NCI-H69 (cell line): ENCODE measurements at regions not wholly inside any gene's neighbourhood (a gene's known extent, or its start where the extent isn't known, plus 50 kb on each side); places are given as distances from the start of the nearest gene placed in this dataset.
A peak's percentile ranks its signal among the peaks of the same experiment; 100 is the strongest.

Source experiments
- DNase-seq: peaks from one replicate; lab custom pipeline; 2025; lab: John Stamatoyannopoulos, UW

GRCh38 chr13:29713839-29714238 lies 118.4 kb upstream of the SLC7A1 start:
- no peak for DNase-seq

- DNase-seq: no peak
Measured at GRCh38 chr13:29711776-29712175, 116.3 kb upstream of the SLC7A1 start.

GRCh38 chr13:29710511-29710910 lies 115.0 kb upstream of the SLC7A1 start:
- DNase-seq: peak; percentile 54

- DNase-seq: peak; percentile 90
Measured at GRCh38 chr13:29709407-29710069, 114.0 kb upstream of the SLC7A1 start.

DNA sequence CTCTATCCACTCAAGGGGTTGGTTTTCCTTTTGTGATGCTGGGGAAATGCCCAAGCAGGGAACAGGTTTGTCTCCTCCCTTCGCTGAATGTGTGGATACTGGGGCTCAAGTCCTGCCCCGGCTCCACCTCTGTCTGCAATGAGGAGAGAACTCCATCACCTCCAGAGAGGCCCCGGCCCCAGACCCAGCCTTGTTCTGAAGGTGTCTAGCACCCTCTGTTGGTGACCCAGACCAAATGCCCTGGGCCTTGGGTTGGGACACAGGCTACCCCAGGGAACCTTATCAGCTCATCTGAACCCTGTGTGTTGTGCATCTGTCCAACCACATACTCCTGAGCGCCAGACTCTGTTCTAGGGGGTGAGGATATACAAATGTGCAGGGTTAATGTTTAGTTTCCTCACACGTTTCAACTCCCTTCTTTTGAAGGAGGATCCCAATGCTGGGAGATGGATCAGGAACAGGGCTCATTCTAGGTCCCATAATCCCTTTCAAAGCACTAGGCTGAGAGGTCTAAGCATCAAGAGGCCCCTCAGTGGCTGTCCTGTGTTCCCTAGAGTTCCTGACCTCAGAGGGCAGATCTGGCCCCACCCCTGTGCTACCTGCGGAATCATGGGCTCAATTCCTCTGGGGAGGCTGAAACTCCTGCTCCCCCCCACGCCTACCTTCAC lies 112.5 kb upstream of the SLC7A1 start:
- peak; percentile 50 for DNase-seq

DNA sequence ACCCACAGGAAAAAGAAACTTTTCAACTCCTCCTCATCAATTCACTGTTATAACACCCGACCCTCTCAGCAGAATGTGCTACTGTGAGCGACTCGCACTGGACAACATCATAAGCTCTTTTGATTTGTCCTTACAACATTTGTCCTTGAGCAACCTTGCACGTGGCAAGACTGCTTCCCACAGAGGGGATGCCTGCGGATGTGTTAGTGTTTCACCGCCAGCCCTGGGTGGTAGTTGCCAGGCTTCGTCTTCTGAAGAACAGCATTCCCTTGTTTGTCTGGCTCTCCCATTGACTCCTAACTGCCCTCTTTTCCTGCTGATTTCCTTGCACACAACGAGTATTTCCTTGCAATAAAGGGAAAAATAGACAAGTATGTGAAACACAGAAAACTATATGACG lies 111.4 kb upstream of the SLC7A1 start:
- DNase-seq: no peak

DNA sequence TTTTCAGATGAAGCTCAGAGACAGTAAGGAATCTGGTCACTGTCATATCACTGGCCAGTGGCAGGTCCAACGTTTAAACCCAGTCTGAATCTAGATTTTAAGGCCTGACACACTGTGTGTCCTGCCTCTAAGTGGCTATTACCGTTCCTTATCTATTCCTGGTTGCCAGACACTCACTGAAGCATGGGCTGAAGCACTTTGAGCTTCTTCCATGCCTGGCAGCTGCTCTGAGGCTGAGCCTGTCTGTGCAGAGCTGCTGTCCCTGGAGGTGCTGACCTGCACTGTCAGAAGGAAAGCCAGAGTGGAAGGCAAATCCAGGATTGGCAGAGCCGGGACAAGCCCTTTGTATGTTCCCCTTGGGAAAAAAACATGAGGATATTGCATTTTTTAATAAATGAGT lies 109.2 kb upstream of the SLC7A1 start:
- DNase-seq: no peak

DNA sequence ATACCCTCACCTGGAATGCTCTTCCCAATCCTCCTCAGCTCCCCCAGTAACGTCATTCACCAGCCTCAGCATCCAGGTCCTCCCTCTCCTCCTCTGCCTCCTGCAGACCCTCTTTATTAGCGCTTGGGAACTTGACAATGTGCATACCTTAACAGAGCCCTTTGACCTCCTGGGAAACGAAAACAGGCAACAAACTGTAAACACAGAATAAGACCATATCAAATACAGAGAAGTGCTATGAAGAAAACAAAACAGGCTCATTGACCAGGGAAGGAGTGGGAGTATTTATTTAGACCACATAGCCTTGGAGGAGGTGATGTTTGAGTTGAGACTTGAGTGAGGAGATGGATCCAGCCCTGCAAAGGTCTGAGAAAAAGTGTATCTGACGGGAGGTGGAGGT lies 107.9 kb upstream of the SLC7A1 start:
- DNase-seq: no peak

GRCh38 chr13:29702912-29703351 lies 107.4 kb upstream of the SLC7A1 start:
- DNase-seq: no peak

DNA sequence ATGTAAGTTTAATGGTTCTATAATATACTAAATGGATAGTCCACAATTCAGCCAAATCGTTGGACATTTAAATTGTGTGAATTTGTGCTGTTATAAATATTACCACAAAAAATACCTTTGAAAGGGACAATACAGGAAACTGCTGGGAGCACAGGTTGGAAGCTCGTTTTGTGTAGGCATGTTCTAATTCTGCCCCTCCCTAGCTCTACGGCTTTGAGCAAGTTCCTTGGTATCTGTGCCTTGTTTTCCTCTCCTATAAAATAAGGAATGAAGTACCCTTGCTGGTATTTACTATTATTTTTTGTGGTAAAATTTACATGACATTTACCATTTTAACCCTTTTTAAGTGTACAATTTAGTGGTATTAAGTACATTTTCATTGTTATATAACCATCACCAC lies 102.6 kb upstream of the SLC7A1 start:
- no peak for DNase-seq

- no peak for DNase-seq
Measured at GRCh38 chr13:29696606-29697005, 101.1 kb upstream of the SLC7A1 start.

GRCh38 chr13:29693275-29693945 lies 97.9 kb upstream of the SLC7A1 start:
- DNase-seq: no peak

GRCh38 chr13:29689548-29689947 lies 94.1 kb upstream of the SLC7A1 start:
- DNase-seq: no peak

DNA sequence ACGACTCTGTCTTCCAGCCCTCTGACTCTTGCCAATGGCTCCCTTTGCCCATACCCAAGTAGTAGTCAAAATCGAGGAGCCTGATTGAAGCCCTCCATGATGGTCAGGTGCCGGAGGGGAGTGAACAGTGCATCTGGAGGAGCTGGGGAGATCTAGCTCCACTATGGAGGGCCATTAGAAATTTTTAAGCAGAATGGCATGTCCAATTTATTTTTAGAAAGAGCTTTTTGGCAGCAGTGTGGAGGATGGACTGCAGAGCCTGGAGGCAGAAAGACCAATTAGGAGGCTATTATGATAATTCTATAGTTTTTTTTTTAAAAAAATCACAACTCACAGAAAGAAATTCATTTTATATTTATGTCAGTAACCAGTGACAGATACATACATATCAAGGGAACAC lies 92.7 kb upstream of the SLC7A1 start:
- DNase-seq: no peak

DNA sequence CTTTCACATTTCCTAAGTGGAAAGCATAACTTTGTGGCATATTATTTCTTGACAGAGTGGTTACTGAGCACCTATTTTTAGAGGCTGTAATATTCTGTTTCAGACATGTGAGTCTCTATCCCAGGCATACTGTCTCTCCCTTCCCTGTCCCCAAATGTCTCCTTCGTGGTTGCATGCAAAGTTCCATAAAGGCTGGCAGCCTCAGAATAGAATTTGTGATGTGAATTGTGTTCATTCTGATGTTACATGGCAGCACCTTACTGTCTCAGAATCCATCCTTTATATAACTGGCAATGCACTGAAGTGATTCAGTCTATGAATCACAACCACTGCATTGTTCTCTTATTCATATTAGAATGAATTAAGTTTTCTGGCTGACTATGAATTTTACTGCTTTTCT lies 89.0 kb upstream of the SLC7A1 start:
- no peak for DNase-seq

- no peak for DNase-seq
Measured at GRCh38 chr13:29683041-29683440, 87.6 kb upstream of the SLC7A1 start.

GRCh38 chr13:29681864-29682263 lies 86.4 kb upstream of the SLC7A1 start:
- DNase-seq: no peak

DNA sequence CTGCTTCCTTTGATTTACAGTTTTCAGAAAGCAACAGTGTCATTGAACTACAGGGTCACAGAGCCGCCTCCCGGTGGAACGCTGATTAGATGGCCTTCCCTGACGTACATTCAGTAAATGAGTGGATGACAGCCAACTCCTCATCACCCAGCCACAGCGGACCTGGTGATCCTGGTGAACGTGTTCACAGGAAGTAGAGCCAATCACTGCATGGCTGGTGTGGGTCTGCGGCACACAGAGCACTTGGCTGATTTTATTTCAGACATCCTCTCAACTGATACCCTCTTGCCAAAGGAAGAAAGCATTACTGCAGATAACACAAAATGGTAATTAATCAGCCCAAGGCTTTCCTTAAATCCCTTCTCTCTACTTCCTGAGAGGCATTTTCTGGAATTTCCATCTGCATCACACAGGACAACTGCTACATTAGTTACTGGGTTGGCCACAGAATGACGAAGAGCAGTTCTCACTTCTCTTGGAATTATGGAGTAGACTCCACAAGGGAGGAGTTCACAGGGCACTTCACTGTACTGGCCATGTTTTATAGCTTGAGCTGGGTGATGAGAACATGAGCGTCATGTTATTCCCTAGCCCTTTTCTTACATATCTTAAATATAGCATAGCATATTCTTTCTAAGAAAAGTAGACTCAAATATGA lies 84.0 kb upstream of the SLC7A1 start:
- DNase-seq: peak; percentile 56

GRCh38 chr13:29677627-29678026 lies 82.1 kb upstream of the SLC7A1 start:
- no peak for DNase-seq

- DNase-seq: peak; percentile 57
Measured at GRCh38 chr13:29676941-29677452, 81.5 kb upstream of the SLC7A1 start.

DNA sequence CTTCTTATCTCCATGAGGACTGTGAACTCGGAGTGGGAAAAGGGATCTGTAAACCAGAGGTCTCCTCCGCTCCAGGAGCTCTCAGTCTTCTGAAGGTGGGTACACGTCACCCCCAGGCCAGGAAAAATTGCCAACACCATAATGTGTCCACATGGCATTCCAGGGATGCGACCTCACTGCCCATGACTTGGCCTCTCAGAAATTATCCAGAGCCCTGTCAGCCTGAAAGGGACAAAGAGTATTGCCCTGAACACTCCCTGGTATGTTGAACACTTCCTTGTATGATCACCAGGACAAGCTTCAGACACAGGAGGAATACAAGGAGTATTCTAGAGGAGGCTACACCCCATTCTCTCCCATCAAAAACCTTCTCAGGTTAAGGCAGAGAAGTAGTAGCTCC lies 81.0 kb upstream of the SLC7A1 start:
- no peak for DNase-seq

- DNase-seq: no peak
Measured at GRCh38 chr13:29674532-29674931, 79.0 kb upstream of the SLC7A1 start.

- DNase-seq: no peak
Measured at GRCh38 chr13:29664591-29664990, 69.1 kb upstream of the SLC7A1 start.
